Fibroblast of lung (primary cell): ENCODE measurements at regions not wholly inside any gene's neighbourhood (a gene's known extent, or its start where the extent isn't known, plus 50 kb on each side); places are given as distances from the start of the nearest gene placed in this dataset.

Experiments used
- EZH2 ChIP-seq: IDR thresholded peaks from 2 replicates; pipeline ENCODE4 v1.5.1; 2012; ENCODE audit warnings: low read length, control low read depth, mild to moderate bottlenecking; ENCODE audit errors: missing control alignments
- TF ChIP-seq, protein P1 (sequence below), 2 donors: IDR thresholded peaks in 1 of 2; conservative IDR thresholded peaks in 1 of 2; 1 replicate in 1 of 2; 2 replicates in 1 of 2; pipeline ENCODE4 v1.5.1; 2011 to 2012; ENCODE audit warnings: low read length in 2 of 2, control low read depth in 1 of 2, inconsistent platforms in 1 of 2, low read depth in 1 of 2, mild to moderate bottlenecking in 1 of 2

DNA sequence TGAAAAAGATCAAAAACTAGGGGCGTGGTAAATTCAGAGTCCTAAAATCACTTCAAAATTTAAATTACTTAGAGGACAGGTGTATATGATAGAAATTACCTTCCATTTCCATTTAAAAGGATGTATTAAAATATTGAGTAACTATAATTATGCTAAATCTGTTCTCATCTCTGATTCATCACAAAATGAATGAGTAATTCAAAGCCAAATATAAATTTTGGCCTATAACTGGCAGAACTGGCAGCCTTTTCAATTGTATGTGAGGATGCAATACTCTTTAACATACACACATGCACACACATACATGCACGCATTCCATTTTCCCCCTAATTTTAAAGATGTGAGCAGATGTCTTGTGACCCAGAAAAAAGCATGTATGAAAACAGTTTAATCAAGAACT lies 194.6 kb downstream of the EPM2A start:
- TF ChIP-seq, protein P1, sequence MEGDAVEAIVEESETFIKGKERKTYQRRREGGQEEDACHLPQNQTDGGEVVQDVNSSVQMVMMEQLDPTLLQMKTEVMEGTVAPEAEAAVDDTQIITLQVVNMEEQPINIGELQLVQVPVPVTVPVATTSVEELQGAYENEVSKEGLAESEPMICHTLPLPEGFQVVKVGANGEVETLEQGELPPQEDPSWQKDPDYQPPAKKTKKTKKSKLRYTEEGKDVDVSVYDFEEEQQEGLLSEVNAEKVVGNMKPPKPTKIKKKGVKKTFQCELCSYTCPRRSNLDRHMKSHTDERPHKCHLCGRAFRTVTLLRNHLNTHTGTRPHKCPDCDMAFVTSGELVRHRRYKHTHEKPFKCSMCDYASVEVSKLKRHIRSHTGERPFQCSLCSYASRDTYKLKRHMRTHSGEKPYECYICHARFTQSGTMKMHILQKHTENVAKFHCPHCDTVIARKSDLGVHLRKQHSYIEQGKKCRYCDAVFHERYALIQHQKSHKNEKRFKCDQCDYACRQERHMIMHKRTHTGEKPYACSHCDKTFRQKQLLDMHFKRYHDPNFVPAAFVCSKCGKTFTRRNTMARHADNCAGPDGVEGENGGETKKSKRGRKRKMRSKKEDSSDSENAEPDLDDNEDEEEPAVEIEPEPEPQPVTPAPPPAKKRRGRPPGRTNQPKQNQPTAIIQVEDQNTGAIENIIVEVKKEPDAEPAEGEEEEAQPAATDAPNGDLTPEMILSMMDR (conservative IDR thresholded peaks at IDR 0.05 in 1 of 2, IDR thresholded peaks at IDR 0.05 in 1 of 2; ENCODE audit: low read depth in 1 of 2, low read length in 2 of 2): no peak
- TF ChIP-seq EZH2: no peak
